GM12892 (cell line): ENCODE measurements at regions not wholly inside any gene's neighbourhood (a gene's known extent, or its start where the extent isn't known, plus 50 kb on each side); places are given as distances from the start of the nearest gene placed in this dataset.

Experiments used
- POLR2A ChIP-seq: IDR thresholded peaks from 2 replicates; pipeline ENCODE4 v1.6.1; 2011; ENCODE audit warnings: low read depth, low read length, control low read depth
- TAF1 ChIP-seq: IDR thresholded peaks from 2 replicates; pipeline ENCODE4 v1.6.1; 2011; ENCODE audit warnings: low read depth, mild to moderate bottlenecking, control low read depth, low read length, borderline replicate concordance

GRCh38 chr18:38007026-38007425 lies 441.4 kb upstream of the CELF4 start:
- no peak for TF ChIP-seq TAF1
- TF ChIP-seq POLR2A: no peak
